Activated naive CD4-positive, alpha-beta T cell treated with Interleukin-2 at 50 U/mL for 16 hours (primary cell): ENCODE measurements at regions not wholly inside any gene's neighbourhood (a gene's known extent, or its start where the extent isn't known, plus 50 kb on each side); places are given as distances from the start of the nearest gene placed in this dataset.
"Not testable (repeated sequence)": the region's sequence is repeated elsewhere in the genome, so short reads cannot be mapped to it uniquely, and the experiment has no call there.

Experiments used
- DNase-seq: peaks from one replicate; pipeline ENCODE4 v3.0.0-alpha.2; 2020

DNA sequence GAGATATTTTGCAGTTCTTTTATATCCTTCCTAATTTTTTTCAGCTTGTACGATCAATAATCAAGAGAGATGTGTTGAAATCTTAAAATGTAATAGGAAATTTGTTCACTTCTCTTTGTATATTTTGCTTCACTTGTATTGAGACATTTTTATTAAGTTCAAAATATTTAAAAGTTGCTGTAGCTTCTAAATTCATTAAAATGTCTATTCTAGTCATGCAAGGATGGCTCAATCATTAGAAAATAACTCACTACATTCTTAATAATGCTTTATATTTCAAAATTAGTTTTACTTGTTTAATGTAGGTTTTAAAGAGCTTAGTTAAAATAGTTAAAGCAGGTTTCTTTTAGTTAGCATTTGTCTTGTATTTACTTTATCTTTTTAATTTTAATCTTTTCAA is 308.4 kb downstream of the CYRIA start:
- DNase-seq, result no peak

DNA sequence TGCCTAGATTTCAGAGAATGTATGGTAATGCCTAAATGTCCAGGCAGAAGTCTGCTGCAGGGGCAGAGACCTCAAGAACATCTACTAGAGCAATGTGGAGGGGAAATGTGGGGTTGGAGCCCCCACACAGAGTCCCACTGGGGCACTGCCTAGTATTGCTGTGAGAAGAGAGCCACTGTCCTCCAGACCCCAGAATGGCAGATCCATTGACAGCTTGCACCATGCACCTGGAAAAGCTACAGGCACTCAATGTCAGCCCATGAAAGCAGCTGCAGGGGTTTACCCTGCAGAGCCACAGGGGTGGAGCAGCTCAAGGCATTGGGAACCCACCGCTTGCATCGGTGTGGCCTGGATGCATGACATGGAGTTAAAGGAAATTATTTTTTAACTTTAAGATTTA is 314.1 kb downstream of the CYRIA start:
- no peak for DNase-seq

DNA sequence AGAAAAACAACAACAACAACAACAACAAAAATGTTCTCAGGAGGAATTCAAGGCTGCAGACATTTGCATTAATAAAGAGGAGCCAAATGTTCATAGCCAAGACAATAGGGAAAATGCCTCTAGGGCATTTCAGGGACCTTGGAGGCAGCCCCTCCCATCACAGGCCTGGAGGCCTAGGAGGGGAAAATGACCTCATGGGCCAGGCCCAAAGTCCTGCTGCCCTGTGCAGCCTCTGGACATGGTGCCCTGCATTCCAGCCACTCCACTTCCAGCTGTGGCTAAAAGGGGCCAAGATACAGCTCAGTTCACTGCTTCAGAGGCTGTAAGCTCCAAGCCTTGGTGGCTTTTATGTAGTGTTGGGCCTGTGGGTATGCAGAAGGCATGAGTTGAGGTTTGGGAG is 314.5 kb downstream of the CYRIA start:
- DNase-seq, result no peak

DNA sequence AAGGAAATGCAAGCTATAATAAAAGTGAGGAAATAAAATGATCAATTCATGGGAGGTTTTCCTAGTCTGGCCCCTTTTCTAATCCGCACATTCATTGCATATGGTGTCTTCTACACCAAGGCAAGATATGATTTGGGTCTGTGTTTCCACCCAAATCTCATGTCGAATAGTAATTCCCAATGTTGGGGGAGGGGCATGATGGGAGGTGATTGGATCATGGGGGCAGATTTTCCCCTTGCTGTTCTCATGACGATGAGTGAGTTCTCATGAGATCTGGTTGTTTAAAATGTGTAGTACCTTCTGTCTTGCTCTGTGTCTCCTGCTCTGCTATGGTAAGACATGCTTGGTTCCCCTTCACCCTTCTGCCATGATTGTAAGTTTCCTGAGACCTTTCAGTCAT is 315.4 kb downstream of the CYRIA start:
- no peak for DNase-seq

DNA sequence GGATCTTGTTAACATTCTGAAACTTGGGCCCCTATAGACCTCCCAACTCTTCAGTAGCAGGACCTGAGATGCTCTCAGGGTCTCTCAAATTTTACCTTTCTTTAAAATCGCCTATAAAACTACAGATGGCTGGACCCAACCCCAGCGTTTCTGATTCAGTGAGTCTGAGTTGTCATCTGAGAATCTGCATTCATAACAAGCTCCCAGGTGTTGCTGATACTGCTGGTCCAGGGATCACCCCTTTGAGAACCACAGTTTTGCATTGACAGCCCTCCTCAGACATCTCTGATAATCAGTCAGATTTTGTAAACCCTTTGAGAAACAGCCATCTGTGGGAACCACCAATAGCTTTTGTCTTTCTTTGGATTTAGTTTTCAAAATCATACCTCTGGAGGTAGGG is 315.8 kb downstream of the CYRIA start:
- no peak for DNase-seq

DNA sequence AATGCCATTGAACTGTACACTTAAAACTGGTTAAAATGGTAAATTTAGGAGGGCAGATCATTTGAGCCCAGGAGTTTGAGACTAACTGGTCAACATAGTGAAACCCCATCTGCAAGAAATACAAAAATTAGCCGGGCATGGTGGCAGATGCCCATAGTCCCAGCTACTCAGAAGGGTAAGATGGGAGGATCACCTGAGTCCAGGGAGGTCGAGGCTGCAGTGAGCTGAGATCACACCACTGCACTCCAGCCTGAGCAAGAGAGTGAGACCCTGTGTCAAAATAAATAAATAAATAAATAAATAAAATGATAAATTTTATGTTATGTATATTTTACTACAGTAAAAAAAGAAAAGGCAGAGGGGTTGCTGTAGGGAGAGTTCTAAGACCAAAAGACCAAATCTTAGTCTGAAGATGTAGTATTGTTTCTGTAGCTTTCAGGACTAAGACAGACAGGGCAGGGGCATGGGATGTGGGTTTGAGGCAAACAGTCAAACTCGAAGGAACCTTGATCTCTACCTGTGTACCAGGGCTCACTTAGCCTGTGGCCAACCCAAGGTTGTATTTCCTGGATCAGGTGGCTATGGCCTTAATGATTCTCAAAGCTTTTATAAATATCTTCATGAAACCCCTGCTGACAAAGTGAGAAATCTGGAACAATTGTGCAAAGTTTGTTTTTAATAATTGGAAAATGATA is 316.7 kb downstream of the CYRIA start:
- no peak for DNase-seq

DNA sequence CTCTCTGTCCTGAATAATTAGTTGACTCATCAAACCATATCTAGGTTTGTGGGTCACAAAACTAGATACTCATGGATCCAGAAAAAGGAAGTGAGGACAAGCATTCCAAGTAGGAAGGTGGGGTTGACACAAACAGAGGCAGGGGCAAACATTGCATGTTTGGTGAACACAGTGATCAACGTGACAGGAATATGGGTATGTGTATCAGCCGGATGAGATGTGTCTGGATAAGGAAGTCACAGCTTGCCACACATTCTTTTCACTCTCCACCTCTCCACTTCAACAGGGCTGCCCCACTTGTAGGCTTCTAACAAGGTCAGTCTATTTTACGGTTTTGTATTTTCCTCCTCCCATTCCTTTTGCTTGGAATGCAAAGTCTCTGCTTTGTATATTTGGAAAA is 319.0 kb downstream of the CYRIA start:
- DNase-seq, result no peak

DNA sequence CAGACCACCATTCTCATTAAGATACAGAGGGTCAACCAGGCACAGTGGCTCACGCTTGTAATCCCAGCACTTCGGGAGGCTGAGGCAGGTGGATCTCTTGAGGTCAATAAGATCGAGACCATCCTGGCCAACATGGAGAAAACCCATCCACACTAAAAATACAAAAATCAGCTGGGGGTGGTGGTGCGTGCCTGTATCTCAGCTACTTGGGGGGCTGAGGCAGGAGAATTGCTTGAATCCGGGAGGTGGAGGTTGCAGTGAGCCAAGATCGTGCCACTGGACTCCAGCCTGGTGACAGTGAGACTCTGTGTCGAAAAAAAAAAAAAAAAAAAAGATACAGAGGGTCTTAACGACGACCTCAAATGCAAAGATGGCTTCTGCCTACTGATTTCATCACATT is 320.4 kb downstream of the CYRIA start:
- DNase-seq, result not testable (repeated sequence)

DNA sequence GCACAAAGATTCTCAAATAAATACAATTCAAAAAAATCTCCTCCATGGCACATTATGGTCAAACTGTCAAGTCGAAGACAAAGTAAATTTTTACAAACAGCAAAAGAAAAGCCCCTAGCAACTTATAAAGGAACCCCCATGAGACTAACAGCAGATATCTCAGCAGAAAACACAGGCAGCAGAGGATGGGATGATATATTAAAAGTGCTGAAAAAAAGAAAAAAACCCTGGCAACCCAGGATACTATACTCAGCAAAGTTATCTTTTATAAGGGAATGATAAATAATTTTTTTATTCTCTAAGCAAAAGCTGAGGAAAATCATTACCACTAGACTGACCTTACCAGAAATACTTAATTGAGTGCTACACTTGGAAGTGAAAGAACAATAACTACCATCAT is 326.4 kb downstream of the CYRIA start:
- no peak for DNase-seq

DNA sequence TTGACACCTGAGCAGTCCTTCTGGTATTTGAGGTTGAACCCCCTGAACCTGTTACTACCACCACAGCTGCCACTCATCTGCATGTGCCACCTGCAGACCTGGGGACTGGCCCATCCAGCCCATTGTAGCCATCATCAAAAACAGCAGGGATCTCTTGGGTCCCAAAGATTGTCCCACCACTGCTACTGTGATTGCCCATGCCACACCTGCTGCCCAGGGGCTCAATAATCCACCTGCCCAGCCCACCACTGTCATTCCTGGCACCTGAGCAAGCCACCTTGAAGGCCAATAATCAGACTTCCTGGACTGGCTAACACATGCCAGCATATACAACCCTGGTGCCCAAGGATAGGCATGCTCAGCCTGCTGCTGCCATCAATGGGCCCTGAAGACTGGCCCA is 327.6 kb downstream of the CYRIA start:
- no peak for DNase-seq

DNA sequence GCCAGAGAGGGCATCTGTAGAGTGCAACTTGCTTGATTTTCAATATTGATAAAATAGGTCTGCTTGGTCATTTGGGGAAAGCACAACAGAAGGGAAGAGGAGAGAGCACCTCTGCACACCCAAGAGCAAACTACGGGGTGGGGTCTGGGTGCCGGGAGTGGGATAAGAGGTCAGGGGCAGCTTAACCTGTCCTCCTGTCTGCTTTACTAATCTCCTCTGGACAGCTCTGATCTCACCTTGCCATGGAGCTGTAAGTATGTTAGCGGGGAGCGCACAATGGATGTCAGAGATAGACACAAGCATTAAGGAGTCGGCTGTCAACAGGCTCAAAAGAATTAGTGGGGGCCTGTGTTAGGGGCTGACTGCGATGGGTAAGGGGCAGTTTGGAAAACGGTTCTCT is 328.7 kb downstream of the CYRIA start:
- no peak for DNase-seq

DNA sequence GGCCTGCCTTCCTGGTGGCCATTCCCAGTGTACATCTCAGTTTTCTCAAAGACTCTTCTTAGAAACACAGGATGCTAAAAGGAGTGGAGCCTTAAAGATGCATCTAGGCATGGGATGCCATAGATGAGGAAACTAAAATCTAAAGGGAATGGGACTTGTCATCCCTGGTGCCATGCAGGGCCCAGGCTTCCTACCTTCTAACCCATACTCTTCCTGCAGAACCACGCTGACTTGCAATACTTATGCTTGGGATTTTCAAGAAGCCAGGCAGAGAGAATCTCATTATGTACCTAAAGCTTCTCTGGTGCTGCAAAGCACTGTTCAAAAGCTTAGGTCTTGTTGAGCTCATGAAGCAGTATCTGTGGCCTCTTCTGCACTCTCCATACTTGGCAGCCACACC is 329.1 kb downstream of the CYRIA start:
- no peak for DNase-seq

DNA sequence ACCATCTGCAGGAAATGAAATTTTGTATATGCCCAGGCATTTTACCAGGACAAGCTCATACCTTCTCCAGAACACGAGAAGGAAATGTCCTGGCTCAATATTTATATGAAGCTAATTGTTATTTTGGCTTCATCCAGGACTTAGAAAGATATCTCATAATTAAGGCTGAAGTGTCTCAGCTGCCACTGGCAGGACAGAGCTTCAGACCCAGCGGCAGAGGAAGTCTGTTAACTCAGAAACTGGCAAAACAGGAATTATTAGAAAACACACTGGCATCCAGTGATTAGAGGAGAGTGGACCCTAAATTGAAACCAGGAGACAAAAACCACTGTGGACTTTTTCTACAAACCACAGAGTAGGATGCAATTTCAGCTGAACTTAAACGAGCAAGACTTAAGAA is 329.7 kb downstream of the CYRIA start:
- no peak for DNase-seq

DNA sequence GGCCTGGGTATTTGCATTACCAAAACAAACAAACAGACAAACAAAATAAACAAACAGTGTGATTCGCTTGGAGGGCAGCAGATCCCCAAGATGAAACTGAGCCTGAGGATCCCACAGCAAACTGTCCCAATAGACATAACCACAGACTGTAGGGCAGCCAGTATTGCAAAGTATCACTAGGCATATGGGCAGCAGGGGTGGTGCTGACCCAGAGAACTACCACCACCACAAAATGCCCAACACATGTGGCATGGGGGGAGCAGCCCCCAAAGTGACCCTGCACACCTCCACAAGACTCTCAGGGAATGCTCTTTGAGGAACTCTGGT is 330.1 kb downstream of the CYRIA start:
- no peak for DNase-seq

DNA sequence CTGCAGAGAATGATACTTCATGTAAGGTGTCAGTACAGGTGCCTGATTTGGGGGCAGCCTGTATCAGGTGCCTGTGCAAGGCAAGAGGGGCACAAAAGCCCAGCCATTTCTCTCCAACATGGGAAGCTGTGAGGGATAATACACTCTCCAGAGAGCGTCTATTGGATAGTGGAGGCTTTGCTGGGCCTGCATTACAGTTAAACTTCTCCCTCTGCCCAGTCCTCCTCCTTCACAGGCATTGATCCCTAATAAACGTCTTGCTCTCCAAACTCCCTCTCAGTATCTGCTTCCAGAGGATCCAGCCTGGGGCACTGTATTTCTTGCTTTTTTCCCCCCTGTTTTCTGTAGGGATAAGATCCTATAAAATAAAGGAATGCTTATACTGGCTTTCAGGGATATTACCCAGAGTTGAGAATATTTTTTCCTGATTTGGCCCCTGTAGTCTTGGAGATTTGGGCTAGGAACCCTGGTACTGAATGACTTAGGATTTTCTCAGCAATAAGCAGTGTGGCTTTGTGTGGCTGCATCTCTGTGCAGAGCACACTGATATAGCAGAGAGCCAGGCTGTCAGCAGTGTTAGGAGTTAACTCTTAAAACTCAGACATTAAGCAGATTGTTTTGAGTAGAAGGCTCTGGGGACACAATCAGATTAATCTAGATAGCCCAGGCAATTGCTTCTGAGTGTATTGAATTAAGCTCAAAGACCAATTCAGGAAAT is 330.6 kb downstream of the CYRIA start:
- DNase-seq, result no peak

DNA sequence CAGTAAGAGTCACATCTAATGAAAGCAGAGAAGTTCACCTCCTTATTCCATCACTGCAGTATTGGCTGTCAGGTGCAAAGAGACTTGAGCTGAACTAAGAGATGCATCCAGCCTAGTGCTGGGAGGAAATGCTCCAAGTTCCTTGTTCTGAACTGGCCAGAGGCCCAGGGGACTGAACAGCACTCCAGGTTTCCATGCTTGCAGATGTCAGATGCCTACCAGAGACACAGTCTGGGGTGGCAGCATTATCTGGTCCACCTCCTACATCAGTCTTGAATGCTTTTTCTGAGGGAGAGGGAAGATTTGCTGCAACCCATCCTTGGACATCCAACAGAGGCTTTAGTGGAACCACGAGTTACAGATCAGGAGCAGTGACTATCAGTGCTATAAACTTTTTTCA is 331.3 kb downstream of the CYRIA start:
- no peak for DNase-seq

DNA sequence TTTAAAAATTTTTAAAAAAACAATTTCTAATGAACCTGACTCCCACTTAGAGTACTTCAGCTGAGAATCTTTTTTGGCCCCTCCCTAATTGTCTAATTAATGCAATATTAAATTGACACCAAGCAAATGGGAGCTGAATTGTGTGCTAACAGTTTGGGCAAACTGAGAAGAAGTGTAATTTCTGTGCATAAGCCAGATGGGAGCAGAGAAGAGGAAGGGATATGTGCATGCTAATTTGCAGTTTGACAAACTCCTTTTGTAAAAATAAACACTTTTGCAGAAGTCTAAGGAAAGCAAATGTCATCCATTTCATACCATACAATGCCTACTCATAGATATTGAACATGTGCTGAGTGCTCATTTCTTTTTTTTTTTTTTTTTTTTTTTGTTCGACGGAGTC is 332.0 kb downstream of the CYRIA start:
- no peak for DNase-seq

DNA sequence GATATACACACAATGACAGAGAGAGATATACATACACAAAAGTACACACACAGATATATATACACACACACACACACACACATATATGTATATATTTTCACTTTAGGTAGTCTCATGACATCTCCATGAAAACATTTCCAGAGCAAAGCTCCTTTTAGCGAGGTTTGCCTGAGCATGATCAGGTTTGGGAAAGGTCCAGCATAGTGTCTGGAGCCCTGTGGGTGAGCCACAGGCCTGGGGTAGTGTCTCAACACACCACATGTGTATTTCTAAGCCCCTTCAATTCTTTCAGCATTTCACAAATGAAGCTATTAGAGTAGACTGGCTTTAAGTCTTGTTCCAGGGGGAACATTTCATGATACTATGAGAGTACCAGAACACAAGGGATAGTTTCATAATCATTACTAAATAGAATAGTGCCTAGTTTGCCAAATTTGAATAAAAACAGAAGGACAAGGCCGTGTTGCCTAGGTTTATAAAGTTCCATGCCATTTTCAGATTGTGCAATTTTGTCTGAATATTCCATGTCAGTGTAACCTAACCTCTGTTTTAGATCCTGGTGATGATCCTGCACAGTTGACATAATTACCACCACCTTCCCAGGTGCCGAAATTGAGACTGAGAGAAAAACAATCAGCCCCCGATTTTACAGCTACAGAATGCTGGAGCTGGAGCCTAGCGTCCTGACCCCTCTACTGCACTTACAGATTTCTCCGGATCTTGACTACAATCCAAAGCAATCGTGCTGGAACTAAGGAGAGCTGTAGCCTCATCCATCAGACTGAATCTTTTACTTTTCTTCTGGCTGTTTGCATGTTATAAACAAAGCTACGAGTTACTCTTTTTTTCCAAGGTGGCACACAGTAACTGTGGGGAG is 332.7 kb downstream of the CYRIA start:
- no peak for DNase-seq

DNA sequence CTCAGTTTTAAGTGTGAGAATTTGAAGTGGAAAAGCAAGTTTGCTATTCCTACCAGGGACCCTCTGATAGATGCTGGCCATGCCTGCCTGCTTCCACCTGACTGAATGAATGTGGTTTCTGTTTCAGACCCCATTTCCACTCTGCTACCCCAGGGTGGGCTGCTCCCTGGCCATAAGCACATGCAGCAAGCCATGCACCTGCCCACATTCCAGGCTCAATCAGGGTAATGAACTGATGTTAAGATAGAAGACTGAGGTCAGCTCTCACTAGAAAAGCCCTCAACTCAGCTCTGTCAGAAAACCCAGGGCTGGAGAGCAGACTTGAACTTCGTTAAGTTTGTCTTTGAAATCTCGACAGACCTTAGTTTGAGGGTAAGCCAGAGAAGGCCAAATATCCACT is 333.9 kb downstream of the CYRIA start:
- no peak for DNase-seq

DNA sequence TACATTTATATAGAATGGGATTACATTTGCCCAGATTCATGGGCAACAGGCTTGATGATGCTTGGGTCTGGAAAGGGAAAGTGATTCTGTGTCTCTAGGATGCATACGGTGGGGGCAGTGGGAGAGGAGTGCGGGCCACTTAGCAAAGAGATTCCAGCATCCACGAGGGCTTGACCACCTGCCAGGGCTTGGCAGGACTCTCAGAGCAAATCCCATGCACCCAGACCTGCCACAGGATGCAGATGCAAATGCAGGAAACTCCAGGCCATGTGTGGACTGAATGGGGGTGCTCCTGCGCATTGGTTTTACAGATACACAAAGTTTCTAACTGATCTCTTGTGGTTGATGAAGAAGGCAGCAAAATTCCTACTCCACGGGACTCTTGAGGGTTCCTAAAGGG is 334.7 kb downstream of the CYRIA start:
- no peak for DNase-seq

DNA sequence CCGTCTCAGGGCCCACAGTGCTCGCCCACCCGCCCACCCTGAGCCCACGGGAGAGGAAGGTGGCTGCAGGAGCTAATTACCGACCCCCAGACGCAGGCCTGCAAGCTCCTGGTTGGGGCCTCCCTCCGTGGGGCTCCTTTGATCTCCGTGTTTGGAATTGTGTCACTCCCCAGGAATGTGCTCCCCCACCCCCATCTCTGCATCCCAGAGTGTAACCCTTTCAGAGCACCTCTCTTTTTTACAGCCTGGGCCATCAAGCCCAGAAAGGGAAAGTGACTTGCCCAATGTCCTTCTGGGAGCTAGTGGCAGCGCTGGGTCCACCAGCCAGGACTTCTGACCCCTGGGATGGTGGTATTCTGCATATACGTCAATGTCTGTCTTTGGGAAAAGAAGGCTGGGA is 335.1 kb downstream of the CYRIA start:
- DNase-seq, result no peak

DNA sequence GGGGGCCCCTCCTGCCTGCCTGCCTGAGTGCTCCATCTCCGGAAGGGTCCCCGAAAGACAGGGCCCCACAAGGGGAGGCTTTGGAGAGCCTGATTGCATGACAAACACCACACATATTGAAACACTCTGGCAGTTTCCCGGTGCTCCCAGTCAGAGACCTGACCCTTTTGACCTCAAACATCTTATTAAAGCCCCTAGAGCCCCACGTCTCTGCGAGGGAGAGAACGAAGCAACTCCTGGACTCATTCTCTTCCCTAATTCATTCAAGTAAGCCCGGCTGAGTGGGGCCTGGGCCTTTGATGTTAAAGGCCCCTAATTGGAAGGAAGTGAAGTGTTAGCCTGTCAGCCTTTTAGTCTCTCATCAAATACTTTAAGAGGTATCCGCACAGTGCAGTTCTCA is 335.6 kb downstream of the CYRIA start:
- no peak for DNase-seq

DNA sequence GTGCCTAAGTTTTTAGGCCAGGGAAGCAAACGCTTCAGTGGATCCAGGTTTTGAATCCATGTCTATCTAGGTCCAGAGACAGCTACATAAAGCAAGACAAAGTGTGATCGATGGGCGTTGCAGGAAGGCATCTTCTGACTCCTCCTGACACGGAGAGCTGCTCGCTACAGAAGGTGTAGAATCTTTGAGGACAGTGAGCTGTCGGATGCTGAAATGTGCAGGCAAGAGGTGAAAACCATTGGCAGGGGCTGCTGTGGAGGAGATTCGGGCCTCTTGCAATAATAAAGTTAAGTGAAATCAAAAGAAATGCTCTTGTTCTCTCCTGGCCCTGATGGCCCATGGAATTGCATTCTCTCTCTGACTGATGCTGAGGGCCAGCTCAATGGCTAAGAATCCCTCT is 336.2 kb downstream of the CYRIA start:
- DNase-seq, result no peak

DNA sequence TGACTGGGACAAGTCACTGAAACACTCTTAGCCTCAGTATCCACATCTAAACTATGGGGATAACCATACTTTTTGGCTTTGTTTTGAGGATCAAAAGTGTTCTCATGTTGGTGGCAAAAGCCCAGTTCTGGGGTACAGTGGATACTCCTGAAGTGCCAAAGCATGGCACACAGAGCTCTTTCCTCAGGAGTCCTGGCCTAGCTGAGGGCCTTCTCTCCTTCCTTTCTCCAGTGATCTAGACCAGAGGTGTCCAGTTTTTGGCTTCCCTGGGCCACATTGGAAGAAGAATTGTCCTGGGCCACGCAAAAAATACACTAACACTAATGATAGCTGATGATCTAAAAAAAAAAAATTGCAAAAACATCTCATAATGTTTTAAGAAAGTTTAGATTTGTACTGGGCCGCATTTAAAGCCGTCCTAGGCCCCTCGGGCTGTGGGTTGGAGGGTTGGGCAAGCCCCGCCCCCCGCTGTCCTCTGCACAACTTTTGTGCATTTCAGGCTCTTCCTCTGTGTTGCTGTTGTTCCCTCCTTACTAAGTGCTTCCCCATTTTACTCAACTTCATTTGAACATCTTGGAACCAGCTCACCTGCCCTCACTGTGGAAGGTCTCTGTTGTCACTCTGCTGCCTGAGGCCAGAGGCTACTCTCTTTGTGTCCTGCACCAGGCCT is 337.0 kb downstream of the CYRIA start:
- no peak for DNase-seq
